GF-D8 (cell line): ENCODE measurements at regions not wholly inside any gene's neighbourhood (a gene's known extent, or its start where the extent isn't known, plus 50 kb on each side); places are given as distances from the start of the nearest gene placed in this dataset.

Source experiments
- DNase-seq: peaks from one replicate; lab custom pipeline; 2025; lab: John Stamatoyannopoulos, UW

DNA sequence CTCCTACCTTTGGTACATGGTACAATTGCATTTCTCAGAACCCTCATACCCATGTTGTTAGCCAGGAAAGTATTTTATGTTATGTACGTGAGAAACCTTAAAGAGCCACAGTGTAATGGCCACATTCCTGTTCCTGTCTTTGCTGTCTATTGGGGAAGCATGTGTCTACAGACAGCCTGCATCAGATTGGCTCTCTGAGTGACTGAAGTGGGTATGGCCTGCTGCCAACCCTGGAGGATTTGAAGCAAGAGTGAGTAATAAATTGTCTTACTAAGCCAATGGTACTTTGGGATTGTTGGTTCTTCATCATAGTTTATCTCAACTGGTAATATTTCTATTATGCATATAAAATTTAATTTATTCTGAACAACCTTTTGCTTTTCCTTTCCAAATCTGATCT is 574.1 kb downstream of the LMO7 start:
- no peak for DNase-seq

DNA sequence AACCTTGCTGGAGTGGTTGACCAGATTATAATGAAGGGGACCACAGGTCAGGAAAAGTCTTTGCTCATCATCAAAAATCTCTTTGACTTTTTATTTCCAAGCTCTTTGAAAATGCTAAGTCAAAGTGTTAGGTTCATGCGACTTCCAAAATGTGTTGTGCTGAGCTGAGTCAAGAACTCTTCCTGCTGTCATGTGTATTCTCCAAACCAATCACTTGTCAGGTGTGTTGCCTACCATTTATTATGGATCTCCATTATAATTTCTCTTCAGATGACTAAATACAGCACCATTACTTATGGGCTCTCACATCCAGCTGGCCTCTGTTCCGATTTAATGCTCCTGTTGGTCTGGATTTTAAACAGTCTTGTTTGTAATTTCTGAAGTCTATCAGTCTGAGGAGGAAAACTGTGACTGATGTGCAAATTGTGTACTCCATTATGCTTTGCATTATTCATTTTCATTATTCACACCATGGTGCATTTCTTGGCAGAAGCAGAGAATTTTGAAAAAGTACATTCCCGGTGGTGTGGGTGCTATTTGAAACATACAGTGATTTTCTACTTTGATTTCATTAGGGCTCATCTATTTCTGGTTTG is 562.5 kb downstream of the LMO7 start:
- DNase-seq: no peak

DNA sequence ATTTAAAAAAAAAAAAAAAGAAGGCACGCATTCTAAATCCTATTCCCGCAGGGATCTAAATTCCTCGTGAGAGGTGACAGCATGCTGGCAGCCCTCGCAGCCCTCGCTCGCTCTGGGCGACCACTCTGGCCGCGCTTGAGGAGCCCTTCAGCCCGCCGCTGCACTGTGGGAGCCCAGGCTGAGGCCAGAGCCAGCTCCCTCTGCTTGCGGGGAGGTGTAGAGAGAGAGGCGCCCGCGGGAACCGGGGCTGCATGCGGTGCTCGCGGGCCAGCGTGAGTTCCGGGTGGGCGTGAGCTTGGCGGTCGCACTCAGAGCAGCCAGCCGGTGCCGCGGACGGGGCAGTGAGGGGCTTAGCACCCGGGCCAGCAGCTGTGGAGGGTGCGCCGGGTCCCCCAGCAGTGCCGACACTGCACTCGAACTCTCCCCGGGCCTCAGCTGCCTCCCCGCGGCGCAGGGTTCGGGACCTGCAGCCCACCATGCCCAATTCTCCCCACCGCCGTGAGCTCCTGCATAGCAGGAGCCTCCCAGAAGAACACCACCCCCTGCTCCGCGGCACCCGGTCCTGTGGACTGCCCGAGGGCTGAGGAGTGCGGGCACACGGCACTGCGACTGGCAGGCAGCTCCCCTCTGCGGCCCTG is 553.9 kb downstream of the LMO7 start:
- no peak for DNase-seq

DNA sequence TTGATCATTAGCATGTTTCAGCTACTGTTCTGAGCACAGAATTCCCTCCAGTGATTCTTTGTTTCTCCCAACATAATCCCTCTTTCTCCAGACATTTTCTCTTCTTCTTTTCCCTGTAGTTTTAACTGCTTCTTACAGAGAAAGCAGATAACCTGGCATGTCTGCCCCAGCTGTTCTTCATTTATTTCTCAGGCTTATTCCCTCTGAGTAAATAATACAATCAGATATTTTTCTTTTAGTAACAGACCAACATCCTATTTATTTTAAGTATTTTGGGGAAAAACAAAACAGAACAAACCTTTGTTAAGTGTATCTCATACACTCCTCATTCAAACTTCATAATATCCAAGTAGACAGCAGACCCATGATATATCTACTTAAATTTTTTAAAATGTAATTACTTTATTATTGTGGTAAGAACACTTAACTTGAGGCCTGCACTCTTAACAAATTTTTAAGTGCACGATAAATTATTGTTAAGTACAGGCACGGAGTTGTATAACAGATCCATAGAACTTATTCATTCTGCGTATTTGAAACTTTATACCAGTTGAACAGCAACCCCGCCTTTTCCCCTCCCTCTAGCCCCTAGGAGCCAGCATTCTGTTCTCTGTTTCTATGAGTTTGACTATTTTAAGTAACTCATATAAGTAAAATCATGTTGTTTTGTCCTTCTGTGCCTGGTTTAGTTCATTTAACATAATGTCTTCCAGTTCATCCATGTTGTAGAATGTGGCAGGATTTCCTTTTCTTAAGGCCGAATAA is 540.0 kb downstream of the LMO7 start:
- no peak for DNase-seq

DNA sequence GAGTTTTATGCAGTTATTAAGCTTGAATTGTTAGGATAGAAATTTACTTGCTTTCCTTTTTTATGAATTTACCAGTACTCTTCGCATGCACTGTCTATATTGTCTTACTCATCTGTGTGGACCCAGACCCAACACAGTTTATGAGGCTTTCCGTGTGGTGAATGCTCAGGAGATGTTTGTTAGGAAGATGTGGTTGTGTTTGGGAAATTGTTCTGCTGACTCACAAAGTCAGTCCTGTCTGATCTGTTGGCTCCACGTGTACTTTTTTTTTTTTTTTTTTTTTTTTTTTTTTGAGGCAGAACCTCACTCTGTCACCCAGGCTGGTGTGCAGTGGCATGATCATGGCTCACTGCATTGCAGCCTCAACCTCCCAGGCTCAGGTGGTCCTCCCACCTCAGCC is 532.5 kb downstream of the LMO7 start:
- DNase-seq: no peak

DNA sequence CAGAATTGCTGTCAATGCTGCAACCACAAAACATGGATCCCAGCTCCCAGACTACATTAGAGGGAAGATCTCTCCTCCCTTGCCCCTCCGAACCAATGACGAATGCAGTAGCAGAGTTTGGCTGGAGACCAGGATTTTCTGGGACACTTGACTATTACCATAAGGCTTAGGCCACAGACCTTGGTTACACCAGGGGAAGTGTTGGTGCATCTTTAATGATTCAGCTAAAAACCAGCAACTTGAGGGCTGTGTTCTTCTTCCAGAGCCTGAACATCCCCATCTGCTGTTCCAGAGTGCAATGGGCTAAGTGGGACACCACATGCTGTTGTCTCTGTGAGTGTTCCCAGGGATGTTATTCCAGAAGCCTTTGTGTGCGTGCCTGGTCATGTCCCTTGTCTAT is 528.2 kb downstream of the LMO7 start:
- DNase-seq: no peak

DNA sequence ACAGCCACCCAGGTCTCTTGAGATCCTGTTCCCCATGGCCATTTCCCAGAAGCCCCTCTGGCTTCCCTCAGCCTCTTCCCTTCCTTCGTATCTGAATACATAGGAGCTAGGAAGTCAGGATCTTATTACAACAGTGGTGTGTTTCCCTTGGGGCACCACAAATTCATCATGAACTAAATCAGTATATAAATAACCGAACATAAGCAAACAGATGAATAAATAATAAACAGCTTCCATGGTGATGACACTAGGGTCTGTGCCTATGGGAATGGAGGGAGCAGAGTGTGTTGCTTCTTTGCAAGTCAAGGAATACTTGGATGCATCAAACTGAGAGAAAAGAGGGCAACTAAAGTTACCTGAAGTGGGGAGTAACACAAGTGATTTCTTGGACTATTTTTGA is 527.6 kb downstream of the LMO7 start:
- no peak for DNase-seq

DNA sequence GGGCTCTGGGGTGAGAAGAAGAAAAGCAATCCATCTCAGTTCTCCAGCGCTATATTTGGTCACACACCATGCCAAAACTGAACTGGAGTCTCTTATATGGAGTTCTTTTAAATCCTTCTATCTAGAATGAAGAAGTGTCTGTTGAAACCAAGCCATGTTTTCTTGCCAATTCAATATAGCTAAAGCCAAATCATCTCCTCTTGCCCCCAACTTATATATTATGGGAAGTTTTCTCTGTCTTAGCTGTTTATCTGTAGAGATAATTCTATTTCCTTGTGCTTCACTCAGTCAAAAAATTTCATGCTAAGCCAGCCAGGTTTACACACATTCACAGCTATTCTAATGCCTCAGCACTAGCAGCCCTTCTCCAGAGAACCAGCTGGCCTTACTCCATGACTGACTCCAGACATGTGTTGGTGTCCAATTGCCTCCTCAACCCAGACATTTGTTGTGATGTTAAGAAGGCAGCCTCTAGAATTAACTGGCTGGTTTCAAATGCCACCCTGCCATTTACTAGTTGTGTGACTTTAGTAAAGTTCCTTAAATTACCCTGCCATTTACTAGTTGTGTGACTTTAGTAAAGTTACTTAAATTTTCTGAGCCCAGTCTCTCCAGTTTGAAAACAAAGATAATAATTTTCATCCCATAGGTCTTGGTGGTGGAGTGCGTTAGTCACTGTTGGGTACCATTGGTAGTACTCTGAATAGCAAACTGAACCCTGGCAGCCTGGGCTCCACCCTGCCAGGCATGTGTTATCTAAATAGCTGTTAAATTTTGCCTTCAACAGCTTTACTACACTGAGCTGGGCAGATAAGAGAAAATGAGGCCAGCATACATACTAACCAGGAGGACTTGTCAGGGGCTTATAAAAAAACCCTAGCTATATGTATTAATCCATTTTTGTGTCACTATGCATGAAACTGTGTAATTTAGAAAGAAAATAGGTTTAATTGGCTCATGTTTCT is 525.1 kb downstream of the LMO7 start:
- no peak for DNase-seq

DNA sequence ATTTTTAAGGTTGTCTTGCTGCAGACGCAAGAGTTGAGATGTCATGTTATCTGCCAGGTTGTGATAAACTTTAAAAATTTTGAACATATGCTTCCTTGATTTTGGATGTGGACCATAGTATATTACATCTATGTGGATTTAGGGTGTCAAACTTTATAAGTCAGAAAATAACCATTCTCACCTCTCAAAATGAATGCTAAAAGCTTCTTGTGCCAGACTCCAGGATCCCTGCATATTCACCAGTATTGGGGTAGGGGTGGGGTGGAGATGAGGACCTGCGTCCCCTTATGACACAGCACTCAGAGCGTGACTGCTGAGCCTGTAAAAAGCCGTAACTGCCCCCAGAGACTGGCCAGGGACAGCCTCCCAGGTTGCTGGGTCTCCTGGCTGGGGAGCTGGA is 524.4 kb downstream of the LMO7 start:
- no peak for DNase-seq

DNA sequence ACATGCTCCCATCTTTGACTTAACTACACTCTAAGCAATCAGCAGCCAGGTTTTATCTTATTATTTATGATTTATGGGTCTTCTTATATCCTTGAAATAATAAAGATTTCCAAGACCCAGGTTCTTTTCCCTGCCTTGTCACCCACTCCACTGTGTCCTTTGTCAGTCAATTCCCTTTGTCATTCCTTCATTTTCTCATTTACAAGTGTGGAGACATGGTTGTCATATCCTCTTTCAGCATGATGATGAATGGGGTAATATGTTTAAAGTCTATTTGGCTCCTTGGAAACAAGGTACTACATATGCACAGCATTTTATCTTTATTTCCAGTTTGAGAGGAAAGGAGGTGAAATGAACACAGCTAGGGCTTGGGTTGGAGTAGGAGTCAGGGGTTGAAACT is 521.8 kb downstream of the LMO7 start:
- DNase-seq: no peak

DNA sequence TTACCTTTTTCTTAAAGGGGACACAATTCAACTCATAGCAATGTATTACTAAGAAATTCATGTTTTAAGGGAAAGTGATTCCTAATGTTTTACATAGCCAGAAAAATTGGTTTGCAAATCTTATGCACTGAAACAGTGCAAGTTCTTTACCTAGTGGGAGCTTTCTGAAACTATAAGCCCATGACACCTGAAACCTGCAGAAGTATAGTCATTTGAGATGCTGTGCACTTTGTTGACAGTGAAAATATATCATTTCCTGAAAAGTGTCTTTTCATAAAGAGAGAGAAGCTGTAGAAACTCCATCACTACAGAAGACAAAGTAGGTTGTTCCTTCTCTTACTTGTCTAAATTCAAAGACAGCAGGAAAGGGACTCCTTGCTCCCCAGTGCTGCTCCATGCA is 517.1 kb downstream of the LMO7 start:
- DNase-seq: no peak

DNA sequence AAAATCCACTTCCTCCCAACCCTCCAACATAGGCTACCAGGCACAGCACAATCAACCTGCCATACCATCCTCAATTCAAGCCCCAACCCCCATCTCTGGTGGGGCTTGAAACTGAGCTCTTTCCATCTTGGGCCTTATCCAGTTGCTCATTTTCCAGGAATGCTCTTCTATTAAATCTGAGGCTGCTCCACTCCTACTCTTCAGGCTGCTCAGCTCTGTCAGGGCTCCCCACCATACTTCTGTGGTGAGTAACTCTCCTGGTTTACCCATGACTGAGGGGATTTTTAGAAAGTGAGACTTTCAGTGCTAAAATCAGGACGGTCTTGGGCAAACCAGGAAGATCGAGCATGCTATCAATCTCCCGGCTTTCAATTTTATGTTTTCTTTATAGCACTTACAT is 512.8 kb downstream of the LMO7 start:
- no peak for DNase-seq

DNA sequence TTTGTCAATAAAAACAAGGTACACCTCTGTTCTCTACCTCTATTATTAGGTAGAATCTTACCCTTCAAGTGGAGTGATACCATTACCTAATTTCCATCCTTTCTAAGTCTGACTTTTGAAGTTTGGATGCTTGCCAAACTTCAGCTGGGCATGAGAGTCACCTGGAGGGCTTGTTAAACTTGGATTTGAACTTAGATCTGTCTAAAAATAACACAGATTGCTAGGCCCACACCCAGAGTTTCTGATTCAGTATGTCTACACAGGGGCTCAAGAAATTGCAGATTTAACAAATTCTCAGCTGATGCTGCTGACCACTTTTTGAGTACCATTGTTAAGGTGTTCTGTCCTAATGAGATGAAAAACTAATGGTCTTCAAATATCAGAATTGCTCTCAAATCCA is 512.2 kb downstream of the LMO7 start:
- DNase-seq: no peak

DNA sequence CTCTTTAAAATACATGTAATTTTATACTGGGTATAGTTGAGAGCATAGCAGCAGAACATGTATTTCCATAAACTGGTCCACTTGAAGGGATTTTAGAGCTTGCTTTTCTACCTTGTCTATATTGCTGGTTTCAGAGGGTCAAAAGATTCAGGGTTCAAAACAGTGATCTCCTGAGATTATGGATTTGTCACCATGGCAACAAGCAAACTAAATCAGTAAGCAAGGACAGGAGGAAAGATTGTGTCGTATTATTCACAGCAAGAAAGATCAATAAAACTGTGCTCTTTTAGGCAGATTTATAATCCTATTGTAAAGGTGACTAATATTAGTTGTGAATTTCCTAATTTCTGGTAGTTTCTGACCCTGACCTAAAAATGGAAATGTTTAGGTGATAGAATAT is 496.4 kb downstream of the LMO7 start:
- no peak for DNase-seq

DNA sequence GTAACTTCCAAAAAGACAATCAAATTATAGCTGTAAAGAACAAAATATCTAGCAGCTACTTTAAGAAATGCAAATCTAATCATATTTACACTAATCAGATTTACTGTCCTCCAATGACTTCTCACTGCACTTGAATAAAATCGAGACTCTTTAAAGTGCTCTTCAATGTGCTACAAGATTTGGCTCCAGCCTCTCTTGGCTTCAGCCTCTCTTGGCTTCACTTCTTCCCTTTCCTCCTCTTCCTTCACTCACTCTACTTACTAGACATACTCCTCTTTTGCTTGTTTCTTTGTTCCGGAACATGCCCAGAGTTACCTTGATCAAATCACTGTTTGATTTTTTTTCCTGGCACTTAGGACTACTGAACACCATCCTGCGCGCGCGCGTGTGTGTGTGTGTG is 495.4 kb downstream of the LMO7 start:
- no peak for DNase-seq

DNA sequence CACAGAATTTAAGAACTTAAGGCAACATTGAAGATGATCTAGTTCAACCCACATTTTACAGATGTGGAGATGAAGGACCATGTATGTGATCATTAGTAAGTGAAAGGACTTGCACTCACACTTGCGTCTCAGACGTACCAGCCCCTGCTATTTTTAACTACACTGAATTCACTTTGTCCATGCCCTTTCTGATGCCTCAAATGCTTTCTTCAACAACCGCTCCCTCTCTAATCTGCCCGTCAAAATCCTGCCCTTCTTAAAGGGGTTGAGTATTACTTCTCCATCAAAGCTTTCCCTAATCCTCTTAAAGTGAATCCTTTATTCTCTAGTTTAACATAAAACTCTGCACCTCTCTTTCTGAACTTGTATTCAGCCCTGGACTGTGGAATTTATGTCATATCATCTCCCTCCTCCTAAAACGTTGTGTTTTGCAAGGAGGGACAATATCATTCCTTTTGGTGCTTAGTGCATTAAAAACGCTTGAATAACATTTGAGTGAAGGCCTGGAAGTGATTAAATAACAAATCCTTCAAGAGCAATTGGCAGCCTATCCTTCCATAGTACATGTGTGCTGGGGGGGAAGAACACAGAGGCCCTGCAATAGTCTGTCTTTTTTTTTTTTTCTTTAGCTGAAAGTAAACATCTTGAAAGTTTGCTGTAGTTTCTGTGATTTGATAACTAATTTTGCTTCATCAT is 493.3 kb downstream of the LMO7 start:
- DNase-seq: no peak

DNA sequence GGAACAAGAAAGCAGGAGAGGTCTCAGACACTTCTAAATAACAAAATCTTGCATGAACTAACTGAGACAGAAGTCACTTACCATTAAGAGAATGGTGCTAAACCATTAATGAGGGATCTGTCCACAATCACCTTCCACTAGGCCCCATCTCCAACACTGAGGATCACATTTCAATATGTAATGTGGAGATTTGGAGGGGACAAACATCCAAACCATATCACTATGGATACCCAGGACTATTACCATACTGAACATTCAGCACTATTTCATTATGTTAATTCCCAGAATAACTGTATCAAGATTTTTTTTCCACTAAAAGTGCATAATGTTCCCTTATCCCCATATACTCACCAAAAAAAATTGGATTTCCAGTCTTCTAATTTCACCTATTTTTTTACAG is 491.8 kb downstream of the LMO7 start:
- DNase-seq: no peak

DNA sequence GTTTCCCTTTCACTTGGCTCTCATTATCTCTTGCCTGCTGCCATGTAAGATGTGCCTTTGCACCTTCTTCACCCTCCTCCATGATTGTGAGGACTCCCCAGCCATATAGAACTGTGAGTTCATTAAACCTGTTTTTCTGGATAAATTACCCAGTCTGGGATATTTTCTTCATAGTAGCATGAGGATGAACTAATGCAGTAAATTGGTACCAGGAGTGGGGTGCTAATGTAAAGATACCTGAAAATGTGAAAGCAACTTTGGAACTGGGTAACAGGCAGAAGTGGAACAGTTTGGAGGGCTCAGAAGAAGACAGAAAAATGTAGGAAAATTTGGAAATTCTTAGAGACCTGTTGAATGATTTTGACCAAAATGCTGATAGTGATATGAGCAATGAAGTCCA is 487.4 kb downstream of the LMO7 start:
- DNase-seq: no peak

DNA sequence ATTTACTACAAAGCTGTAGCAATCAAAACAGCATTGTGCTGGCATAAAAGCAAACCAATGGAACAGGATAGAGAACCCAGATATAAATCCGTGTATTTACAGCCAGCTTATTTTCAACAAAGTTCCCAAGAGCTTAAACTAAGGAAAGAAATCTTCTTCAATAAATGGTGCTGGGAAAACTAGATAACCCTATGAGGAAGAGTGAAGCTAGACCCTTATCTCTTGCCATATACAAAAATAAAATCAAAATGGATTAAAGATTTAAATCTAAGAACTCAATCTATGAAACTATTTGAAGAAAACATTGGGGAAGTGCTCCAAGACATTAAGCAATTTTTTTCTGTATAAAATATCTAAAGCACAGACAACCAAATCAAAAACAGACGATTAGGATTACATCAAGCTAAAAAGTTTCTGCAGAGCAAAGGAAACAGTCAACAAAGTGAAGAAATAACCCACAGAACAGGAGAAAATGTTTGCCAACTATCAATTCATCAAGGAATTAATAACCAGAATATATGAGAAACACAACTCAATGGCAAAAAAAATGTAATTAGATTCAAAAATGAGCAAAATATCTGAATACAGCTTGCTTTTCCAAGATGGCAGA is 480.7 kb downstream of the LMO7 start:
- no peak for DNase-seq

DNA sequence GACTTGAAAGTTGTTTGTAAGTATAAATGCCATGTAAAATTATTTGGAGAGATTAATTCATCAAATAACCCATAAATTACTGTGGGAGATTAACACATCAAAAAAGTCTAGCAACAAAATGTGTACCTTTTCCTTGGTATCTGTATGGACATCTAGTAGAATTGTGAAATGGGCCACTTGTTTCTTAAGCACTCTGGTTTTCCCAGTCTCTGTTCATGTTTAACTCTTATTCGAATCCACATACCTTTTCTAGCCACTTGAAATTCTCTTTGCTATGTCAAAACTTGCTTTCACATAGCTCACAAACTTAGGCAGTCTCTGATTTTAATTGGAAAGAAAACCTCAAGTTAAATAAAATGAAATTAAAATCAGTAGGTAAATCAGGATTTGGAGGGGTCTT is 470.6 kb downstream of the LMO7 start:
- DNase-seq: no peak

DNA sequence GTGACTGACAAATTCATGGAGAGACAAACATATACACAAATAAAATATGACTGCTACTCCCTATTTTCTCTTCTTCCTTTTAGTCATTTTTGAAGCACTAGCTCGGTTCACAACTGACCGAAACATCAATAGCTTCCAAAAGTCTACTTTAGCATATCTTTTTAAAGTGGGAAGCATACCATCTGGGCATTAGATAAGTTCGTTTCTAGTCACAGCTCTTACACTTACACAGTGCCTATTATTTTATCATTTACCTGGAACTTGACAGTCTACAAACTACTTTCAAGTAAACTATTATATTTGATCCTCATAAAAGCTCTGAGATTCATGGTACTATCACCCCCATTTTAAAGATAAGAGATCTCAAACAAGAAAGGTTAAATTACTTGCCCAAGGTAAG is 458.5 kb downstream of the LMO7 start:
- no peak for DNase-seq
